Daoy (cell line): ENCODE measurements at regions not wholly inside any gene's neighbourhood (a gene's known extent, or its start where the extent isn't known, plus 50 kb on each side); places are given as distances from the start of the nearest gene placed in this dataset.
"Not testable (repeated sequence)": the region's sequence is repeated elsewhere in the genome, so short reads cannot be mapped to it uniquely, and the experiment has no call there.

Experiments used
- DNase-seq: peaks from one replicate; pipeline ENCODE4 v3.0.0-alpha.2; 2015; ENCODE audit warnings: low read depth

DNA sequence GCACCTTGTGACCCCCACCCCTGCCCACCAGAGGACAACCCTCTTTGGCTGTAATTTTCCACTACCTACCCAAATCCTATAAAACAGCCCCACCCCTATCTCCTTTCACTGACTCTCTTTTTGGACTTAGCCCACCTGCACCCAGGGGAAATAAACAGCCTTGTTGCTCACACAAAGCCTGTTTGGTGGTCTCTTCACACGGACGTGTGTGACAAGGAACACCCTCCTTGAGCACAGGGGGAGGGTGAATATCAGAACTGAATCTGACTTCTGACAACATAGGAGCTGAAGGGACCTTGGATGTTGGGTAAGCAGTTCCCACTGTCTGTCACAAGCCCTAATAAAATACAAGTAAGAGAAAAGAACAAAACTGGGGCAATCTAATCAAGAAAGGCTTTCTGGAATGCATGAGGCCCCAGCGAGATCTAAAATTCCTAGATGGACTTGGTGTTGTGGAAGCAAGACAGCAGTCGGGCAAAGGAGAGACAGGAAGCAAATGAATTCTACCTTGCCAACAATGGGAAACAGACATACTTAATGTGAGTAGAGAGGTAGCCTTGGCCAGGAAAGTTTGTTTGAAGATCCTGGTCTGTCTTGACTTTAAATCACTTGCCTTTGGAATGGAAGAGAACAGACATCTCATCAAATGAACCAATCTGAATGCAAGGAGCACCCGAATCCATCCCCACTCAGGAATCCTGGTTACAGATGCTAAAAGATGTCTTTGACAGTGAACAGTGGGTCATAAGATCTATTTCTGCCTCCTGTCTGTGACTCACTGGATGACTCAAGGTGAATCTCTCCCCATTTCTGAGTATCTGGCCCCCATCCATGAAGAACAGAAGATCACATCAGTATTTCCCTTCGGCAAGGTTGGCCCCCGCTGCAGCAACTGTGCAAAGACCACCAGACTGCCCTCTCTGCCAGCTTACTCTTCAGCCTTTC lies 53.3 kb downstream of the OLFML3 start:
- DNase-seq, result peak; percentile 79

DNA sequence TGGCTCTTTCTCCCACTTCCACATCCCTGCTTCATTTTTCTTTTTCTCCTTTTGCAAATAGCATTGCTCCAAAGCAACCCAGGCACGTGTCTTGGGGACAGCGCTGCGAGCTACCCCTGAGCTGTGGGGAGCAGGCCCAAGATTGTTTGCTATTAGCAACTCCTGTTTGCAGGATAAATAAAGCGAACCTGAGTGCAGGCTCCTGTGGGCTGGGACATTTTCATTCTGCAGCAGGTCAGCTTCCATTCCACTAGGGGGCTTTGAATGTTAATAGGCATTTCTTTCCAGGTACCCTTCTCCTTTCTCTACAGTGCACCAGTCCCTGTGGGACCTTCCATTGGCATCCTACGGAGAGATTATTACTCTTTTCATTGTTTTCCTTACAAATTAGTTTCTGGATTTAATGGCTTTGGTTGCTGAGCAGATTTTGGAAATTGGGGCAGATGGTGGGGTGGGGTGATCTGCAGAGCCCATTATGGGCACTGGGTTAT lies 54.0 kb downstream of the OLFML3 start:
- peak; percentile 21 for DNase-seq

DNA sequence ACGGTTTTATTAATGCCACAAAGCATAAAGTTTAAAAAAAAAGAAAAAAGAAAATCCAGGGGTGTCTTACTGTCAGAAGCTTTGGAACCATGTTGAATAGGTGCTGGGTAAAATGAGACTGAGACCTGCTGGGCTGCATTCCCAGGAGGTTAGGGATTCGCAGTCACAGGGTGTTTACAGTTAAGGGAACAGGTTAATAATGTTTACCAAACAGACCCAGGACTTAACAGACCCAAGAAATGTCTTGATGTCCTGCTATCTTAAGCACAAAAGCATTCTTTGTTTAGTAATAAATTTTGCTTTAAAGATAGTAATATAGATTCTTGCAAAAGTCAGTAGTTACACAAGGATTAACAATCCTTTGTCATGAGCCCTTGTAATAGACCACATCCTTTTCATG lies 54.7 kb downstream of the OLFML3 start:
- no peak for DNase-seq

DNA sequence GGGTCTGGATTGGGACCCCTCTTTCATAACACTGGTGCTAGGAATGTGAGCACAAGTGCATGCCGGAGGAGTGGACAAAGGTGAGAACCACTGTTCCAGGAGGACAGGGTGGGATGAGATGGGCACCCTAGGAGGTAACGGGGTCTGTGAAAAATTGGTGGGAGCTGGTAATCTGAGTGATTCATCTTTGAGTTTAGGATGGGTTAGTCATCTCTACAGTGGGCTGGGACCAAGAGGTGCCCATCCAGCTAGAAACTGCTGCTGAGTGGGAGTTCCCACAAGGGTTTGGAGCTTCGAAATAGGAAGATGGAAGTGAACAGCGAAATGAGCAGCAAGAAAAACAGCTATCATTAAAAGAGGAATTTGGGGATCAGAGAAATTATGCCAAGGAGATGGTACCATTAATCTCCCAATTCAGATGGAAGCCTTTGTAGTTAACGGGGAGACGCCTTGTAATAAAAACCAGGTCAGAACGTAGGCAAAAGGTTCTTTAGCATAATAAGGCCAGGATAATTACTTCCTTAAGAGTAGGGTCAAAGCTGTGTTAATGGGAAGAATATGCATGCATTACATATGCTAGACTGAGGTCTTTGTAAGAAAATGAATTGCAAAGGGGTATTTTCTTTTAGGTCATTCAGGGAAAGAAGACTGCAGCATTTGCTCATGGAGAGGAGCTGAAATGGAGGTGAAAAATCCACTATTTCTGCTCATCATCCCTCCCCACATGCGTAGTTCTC lies 55.5 kb downstream of the OLFML3 start:
- DNase-seq, result peak; percentile 41

DNA sequence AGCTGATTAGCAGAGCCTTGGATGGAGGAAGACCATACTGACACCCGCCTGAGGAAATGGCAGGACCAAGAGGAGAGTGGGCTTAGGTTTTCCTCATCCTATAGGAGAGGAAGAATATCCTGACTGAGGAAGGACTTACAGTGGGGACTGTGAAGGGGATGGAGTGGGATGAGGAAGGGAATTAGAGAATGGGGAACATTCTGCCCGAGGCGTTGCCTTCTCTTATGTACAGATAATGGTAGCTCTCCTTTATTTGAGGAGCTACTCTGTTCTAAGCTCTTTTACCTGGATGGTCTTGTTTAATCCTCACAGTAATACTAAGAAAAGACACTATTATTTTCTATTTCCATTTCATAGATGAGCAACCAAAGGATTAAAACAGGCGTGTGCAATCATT lies 56.0 kb downstream of the OLFML3 start:
- no peak for DNase-seq

DNA sequence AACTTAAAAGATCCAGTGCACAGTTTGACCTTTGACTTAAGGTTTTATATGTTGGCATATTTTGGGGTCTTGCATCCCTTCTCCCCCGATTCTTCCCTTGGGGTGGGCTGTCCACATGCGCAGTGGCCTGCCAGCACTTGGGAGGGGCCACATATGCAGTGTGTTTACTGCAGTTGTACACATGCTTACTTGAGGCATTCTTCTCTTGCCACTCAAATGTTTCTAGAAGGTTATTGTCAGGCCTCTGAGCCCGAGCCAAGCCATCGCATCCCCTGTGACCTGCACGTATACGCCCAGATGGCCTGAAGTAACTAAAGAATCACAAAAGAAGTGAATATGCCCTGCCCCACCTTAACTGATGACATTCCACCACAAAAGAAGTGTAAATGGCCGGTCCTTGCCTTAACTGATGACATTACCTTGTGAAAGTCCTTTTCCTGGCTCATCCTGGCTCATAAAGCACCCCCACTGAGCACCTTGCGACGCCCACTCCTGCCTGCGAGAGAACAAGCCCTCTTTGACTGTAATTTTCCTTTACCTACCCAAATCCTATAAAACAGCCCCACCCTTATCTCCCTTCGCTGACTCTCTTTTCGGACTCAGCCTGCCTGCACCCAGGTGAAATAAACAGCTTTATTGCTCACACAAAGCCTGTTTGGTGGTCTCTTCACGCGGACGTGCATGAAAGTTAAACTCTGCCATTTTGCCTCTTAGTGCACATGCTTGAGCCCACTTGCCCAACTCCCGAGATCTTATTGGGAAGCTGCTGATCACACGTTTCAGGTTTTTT lies 57.8 kb downstream of the OLFML3 start:
- not testable (repeated sequence) for DNase-seq

DNA sequence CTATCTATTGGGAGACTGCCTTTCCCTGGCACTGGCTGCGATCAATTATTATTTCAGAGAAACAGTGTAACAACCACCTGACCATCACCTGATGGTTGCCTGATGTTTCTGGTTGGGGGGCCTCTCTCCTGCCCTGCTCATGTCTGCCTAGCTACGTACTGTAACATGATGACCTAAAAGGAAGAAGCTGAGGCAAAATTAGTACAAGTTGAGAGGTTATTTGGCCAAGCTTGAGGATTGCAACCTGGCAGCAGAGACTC lies 58.3 kb downstream of the OLFML3 start:
- DNase-seq, result no peak

DNA sequence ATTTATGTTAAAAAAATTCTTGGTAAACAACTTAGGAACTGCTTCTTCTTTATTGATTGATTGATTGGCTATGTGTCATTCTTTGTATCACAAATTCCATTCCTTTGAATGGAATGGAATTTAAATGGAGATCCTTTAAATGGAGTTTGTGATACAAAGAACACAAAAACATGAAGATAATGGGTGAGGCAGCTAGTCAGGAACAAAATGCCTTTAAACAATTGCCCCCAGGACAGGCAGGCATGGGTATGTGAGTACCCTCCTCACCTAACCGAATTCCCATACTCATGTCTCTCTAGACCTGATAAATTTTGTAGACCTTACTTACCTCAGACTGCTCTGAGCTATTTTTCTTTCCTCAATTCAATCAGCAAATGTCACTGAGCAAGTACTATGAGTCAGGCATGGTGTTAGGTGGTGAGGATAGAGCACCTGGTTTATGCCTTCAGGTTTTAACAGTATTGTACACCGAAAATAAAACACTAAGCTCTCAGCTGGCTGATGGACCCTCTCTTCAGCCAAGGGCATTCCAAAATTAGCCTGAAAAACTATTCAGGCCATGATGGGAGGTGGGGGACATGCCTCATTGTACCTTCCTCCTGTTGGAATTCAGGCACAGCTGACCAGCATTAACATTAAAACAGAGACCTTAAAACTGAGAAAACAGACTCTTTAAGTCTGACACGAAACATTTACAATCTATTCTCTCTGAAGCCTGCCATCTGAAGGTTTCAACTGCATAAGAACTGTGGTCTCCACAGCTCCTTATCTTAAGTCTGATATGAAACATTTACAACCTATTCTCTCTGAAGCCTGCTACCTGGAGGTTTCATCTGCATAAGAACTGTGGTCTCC lies 58.9 kb downstream of the OLFML3 start:
- no peak for DNase-seq
